GM18858 (cell line): ENCODE measurements at regions not wholly inside any gene's neighbourhood (a gene's known extent, or its start where the extent isn't known, plus 50 kb on each side); places are given as distances from the start of the nearest gene placed in this dataset.

Experiments used
- ATAC-seq: cut with Tn5 transposase; IDR thresholded peaks from one replicate; pipeline ENCODE4 v1.9.1; 2021; ENCODE audit not compliant: unreplicated experiment

DNA sequence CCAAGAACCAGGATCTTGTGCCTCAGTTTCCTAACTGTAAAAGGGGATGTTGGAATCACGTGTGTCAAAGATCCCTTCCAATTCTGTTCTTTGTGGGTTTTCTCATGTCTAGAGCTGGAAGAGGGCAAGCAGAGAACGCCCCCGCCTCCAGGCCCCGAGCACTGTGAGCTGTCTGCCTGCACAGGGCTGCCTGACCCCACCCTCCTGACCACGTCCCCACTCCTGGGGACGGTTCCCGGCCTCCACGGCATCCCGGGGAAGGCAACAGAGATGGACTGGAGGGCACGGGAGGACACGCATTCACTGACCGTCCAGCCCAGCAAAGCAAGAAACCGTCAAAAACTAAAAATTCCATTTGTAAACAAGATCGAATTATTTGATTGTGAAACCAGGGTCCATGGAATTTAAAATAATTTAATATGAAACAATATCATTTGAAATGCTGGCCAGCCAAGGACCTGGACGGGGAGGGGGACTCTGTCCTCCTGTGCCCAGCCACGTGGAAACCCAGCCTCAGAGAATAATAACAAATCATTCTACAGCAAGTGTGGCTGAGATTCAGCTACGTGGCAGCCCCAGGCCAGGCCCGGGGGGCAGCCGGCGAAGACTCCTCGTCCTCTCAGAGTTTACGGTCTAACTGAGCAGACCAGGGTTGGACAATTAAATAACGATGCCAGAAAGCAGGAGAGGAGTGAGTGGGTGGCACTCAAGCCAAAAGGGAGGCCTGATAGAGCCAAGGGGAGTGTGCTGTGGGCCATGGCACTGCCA lies 87.3 kb upstream of the DIO3 start:
- ATAC-seq, result no peak

DNA sequence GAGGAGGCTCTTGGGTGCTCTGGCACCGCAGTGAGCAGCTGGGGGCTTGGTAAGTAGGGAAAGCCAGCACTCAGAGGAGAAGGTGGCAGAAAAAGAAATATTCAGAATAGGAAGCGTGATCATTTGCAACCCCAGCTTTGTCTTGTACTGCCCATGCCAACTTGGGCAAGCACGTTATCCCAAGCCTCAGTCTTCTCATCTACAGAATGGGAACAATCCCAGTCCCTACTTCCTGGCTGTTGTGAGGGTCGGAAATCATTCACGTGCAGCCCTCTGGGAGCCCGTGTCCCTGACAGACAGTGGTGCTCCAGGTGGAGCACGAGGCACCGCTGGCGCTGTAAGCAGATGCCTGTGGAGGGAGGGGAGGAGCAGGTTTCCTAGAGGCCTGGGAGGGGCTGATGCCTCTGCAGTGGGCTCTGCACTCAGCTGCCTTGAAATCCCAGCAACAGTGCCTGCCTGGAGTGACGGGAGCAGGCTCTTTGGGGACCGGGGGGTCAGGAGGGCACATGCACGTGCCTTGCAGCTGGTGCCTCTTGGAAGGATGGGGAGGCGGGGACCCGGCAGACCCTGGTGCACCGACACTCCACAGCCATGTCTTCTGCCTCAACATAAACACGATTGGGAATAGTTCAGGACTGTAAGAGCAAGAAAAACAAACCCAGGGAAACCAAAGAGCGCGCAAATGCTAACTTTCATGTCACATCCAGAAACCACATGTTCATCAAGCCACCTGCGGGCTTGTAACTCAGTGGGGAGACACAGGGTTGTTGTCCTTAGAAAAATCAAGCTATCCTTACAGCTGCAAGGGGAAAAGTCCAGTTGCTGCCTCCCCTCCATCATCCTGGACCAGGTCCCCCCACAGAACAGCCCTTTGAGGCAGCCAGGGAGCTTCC lies 86.5 kb upstream of the DIO3 start:
- ATAC-seq, result no peak

DNA sequence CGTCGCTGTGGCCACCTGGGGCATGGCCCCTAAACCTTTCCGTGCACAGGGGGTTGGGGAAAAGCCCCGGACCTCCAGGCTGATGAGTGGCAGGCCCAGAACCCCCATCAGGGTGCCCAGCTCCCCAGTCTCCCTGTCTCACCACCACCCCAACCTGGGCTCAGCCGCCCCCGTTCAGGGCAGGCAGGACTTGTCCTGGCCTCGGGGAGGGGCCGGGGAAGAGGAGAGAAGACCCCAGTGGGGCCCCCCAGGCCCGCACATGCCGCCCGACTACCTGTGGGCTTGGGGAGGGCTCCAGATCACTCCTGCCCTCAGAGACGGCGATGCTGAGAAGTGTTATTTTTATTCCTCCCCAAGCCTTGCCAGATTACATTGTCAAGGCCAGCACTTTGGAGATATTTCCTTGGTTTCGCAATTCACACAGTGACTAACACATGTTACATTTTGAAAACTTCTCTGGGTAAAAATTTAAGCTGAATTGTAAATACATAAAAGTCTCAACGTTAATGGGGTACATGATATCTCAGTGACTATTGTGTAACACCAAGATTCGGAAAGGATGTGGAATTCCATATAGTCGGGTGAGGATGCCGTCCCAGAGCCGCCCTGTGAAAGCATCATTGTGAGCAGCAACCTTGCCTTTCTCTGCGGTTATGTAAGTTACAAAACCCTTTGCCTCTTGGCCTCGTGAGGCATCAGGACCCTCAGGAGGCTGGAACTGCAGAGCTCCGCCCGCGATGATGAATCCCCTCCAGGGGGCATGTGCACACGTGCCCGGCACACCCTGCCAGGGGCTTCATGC lies 85.6 kb upstream of the DIO3 start:
- no peak for ATAC-seq

DNA sequence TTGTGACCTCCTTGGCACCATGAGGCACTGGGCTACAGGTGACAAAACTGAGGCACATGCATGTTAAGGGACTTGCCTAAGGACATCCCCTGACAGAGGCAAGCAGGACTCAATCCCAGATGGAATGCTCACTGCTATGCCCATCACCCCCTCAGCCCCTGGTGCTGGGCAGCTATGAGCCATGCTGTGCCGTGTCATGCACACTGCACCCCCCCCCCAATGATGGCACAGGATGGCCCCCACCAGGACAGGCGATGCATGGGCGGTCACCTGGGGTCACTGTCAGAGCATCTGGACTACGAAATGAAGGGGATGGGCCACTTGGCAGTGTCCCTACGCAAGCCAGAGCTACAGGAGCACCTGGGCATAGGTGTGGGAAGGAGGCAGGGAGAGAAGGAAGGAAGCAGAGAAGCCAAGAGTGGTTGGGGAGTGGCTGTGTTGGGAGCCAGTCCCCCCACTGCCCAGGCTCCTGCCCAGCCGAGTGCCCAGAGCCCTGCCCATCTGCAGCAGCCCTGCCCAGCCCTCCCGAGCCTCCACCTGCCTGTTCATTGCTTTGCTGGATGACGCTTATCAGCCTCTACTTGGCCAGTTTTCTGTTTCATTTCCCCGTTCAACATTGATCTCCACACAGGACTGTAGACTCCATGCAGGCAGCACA lies 84.9 kb upstream of the DIO3 start:
- ATAC-seq, result no peak

DNA sequence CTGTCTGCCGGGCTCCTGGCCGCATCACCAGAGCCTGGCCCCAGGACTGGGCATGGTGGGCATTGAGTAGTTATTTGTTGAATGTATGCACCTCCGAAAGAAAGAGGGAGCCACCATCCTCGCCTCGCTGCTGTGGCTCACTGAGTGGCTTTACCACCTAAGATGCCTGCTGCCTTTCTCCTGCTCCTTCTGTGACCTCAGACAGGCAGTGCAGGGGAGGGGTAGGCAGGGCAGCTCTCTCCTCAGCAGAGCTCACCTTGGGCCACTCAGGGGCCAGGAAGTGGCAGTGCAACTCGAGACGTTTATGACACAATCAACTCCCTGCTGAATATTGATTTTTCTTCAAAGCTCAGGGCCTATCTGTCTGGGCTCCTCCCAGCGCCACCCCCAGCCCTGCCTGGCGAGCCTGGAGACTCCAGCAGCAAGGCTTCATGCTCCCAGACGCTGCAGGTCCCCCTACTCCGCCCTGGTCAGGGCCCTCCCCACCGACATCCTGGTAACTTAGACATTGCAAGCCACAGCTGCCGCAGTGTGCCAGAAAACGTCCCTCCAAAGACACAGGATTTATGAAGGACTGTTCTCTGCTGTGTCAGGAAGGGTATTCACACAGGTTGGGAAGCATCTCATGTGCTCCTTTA lies 84.3 kb upstream of the DIO3 start:
- ATAC-seq, result no peak

DNA sequence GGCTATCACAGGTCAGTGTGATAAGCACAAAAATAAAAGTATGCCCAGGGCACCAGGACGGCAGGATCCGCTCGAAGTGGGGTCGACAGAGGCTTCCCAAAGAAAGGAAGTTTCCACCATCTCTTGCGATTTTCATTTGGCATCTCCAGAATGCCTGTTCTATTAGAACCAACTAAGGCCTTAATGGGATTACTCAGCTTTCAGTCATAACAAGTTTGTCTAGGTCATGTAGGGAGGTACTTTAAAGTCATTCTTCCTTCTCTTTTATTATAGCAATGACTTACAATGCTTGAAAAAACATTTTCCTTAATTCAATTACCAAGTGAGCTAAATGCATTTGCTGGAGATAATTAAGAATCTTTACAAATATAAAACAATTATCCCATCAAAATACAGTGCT lies 83.6 kb upstream of the DIO3 start:
- ATAC-seq, result no peak

DNA sequence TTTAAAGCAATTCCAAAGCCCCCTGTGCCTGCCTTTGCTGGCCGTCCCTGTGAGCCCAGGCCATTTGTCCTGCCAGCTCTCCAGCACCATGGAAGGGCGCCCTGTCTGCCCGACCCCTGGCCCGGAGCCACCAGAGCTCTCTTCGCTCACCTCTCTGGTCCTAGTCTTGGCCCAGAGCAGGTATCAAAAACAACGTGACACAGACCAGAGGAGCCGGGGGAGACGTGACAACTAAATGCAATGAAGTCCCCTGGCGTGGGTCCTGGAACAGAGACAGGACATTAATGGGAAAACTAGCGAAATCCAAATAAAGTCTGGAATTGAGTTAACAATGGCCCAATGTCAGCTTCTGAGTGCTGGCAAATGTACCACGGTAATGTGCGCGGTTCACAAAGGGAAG lies 83.2 kb upstream of the DIO3 start:
- no peak for ATAC-seq

DNA sequence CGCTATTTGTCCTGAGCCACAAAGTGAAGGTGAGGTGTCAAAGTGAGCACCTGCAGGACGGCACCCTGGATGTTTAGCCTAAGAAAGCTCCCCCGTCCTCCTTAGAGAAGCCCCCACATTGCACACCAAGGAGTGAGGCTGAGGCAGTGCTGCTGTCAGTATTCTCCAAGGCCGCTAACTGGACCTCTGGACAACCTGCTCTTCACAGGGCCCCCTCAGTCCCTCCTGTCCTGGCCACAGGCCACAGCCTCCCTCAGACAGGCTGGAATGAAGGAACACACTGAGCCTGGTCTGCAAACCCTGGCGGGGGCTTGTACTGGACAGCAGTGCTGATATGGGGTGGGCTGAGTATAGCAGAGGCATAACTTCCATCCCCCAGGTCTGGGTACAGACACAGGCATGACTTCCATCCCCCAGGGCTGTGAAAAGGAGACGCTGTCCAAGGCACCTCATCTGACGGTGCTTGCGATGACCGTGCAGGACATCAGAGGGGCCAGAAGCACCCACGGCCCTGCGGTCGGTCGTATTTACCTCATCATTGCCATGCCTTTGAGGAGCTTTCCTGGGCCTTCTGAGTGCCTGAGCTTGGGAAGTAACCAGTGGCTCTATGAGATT lies 82.4 kb upstream of the DIO3 start:
- ATAC-seq, result no peak

DNA sequence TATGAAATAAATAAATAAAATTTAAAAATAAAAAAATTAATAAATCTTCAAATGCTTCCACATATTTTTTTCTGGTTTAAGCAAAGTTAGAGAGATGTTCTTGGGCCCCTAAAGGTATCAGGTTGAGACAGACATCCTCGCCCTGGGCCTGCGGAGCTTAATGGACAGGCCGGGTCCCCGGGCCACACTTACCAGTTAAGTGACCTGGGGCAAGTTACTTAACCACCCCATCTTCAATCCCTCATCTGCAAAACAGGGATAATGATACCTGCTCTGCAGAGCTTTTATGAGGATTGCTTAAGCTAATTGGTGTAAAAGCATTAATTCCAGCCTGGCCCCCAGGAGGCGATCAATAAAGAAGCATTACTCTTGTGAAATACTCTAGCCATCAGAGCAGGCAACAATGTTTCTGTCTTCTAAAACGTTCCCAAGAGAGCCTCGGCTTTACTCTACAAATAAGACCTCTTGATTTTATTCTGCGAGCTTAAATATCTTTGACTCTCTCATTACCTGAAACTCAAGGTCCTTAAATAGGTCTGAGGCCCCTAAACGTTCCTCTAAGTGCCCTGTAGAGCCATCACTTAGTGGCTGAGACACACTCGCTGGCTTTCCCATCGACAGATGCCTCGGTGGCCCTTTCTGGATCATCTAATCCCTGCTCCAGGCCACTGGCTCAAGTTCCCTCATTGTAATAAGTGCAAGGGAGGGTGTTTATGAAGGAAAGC lies 81.1 kb upstream of the DIO3 start:
- no peak for ATAC-seq

DNA sequence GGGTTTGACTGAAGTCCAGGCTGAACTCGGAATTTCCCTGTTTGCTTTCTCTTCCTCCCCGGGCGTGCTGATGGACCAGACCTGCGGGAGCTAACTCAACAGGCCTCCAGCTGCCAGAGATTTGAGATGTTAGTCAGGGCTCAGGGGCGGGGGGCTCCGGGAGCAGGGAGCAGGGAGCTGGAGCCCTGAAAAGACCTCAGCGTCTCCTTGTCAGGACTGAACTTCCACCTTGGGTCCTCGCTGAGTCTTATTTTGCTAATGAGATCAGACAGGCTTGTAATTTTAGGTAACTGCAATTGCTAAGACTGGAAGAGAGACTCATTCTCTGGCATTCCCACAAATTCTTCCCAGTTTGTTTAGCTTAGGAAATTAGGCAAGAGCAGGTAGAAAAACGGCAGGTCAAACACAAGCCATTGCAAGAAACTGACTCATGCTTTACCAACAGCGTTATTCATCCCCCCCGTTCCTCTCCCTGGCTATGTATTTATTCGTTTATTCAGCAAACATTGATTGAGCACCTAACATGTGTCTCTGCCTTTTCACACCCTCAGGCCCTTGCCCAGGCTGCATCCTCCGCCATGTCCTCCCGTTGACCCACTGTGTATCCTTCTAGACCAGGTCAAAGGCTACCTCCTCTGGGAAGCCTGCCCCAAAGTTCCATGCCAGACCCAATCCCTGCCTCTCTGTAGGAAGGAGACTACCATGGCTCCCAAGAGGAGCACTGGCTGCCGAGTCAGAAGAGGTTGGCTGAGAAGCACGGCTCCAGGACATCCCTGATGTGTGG lies 80.4 kb upstream of the DIO3 start:
- ATAC-seq, result no peak

DNA sequence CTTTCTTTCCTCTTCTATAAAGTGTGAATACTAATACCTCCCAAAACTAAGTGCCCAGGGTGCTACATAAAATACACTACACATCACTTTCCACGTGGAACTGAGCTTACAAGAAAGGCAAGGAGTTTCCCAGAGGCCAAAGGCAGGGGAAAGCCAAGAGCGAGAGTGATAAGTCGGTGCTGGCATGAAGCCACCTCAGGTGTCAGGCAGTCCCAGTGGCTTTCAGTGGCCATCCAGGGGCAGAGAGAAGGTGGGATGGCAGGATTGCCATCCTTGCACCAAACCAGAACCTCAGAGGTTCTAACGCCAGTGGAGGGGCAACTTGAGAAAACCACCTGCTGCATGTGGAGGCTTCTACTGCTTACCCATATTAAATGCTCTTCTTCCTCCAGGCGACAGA lies 79.7 kb upstream of the DIO3 start:
- no peak for ATAC-seq

DNA sequence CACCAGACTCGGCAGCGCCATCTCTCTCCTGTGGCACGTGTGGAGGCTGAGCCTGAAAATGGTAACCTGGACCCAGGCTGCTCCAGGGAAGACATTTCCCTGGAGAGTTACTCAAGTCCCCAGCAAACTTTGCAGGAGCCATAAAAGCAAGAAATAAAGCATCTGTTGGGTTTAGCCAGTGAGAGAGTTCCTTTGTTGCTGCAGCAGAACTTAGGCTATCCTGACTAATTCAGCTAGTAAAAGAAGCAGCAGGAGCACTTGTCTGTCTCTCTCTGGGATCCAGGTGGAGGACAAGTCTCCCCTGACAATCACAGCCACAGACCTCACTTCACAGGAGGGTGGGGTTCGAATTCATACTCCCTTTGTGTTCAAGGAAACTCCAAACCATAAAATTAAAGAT lies 79.2 kb upstream of the DIO3 start:
- no peak for ATAC-seq

DNA sequence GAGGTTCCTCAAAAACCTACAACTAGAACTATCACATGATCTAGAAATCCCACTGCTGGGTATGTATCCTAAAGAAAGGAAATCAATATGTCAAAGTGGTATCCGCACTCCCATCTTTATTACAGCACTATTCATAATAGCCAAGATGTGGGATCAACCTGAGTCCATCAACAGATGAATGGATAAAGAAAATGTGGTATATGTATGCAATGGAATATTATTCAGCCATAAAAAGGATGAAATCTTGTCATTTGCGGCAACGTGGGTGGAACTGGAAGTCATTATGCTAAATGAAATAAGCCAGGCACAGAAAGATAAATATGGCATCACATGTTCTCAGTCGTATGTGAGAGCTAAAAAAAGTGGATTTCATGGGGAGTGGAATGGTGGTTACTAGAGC lies 77.5 kb upstream of the DIO3 start:
- no peak for ATAC-seq

DNA sequence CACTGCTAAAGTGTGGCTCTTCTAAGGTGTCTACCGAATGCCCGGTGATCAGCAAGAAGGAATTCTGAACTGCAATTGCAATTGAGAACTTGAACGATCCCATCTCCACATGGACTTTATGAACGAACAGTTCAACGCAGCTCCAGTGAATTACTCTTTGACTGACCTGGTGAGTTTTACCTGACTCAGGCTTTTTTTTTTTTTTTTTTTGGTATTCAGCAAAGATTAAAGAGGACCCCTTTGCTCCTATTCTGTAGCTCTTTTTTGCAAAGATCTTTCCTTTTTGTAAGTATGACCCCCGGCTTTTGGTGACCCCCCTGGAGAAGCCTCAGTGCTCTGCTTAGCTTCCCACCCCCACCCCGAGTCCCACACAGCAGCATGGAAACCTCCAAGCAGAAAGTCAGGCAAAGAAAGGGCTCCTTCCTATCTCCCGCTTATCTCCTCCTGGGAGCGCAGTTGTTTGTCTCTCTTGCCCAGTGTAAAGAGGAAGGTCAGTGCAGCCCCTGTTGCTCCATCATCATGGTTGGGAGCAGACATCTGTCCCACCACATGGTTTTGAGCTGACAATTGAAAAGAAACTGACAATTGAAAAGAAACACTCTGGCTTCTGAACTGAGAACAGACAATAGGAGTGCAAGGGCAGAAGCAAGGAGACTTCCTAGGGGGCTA lies 72.1 kb upstream of the DIO3 start:
- no peak for ATAC-seq

DNA sequence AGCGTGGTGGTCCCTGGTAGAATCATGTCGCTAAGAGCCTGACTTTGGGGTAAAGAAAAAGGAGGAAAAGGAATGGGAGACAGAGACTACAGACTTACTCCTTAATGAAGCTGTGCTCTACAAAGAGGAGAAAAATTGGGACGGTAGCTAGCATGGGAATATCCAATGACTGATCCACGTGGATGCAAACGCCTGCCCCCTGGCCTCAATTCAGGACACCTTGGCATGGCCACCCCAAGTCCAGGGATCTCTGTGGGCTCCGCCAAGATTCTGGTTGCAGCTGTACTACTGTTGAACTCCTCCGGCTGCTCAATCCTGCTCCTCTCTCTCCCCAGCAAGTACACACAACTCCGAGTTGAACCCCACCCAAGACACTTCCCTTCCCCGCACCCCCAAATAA lies 70.5 kb upstream of the DIO3 start:
- no peak for ATAC-seq

DNA sequence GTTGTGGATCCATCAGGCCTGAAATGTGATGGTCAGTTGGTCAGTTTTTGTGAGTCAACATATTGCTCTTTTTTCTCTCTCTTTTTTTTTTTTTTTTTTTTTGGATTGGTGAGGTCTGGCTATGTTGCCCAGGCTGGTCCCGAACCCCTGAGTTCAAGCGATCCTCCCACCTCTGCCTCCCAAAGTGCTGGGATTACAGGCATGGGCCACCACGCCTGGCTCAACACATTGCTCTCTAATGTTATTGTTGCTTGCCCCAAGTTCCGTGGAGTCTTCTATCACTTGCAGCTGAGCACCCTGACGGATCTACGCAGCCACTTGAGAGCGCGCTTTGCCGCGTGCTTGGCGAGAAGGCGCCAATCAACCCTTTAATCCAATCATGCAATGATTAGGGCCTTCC lies 69.5 kb upstream of the DIO3 start:
- no peak for ATAC-seq

DNA sequence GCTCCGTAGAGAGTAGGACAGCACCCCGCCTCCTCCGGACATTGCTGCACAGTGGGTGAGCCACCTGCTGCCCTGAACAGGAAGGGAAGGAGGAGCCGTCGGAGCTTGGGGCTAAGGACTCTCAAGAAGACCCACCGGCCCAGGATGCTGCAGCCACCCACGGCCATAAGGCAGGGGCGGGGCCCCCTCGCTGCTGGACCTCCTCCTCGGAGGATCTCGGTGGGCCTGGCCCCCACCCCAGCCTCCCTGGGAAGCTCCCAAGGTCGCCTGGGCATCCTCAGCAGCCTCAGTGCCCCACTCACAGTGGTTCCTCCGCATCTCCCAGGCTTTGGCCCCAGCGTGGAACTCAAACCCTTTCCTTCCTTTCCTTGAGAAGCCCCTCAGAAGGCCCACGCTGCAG lies 68.6 kb upstream of the DIO3 start:
- no peak for ATAC-seq

DNA sequence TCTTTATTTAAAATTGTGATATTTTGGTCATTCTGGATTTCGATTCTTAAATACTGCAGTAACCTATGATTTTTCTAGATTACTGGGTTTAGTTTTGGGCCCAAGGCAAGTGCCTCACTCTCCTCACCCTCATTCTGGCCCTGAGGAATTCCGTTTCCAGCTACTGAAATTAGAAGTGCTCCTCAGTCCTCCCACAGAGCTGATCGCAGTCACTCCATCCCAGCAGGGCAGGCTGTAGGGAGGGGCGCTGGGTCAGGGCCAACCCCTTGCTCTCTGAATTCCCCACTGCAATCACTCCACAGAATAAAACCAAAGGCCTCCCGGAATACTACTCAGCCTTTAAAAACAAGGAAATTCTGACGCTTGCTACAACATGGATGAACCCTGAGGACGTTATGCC lies 66.5 kb upstream of the DIO3 start:
- ATAC-seq, result no peak
